Mammary epithelial cell (primary cell): ENCODE measurements at regions not wholly inside any gene's neighbourhood (a gene's known extent, or its start where the extent isn't known, plus 50 kb on each side); places are given as distances from the start of the nearest gene placed in this dataset.

ENCODE experiments used
- EZH2 ChIP-seq: IDR thresholded peaks from 2 replicates; pipeline ENCODE4 v1.6.1; 2012; ENCODE audit warnings: low read length, inconsistent platforms, borderline replicate concordance
- TF ChIP-seq, protein P1 (sequence below), 2 donors: IDR thresholded peaks in 1 of 2; conservative IDR thresholded peaks in 1 of 2; 2 replicates each; pipeline ENCODE4 v1.5.1; 2011 to 2012; ENCODE audit warnings: inconsistent platforms in 2 of 2, low read length in 2 of 2, mild to moderate bottlenecking in 2 of 2, control low read depth in 1 of 2, low read depth in 1 of 2; ENCODE audit not compliant: insufficient read depth in 1 of 2; ENCODE audit errors: extremely low read depth in 1 of 2

DNA sequence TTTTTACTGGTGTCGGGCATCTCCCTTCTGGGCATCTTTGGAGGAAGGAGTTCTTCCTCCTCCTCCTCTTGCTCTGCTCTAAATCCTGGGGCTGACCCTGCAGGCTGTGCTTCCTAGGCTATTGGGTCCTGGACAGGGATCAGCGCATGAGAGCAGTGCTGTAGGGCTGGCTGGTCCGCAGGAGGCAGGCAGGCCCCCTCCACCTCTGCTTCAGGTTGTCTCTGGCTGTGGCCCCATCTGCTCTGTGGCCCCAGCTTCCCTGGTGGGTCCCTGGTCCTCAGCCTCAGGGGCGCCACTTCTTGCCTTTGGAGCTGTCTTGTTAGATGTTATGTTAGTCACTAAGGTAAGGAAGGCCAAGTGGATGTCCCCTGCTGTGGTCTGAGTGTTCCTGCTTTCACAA lies 237.3 kb upstream of the PITRM1 start:
- TF ChIP-seq, protein P1, sequence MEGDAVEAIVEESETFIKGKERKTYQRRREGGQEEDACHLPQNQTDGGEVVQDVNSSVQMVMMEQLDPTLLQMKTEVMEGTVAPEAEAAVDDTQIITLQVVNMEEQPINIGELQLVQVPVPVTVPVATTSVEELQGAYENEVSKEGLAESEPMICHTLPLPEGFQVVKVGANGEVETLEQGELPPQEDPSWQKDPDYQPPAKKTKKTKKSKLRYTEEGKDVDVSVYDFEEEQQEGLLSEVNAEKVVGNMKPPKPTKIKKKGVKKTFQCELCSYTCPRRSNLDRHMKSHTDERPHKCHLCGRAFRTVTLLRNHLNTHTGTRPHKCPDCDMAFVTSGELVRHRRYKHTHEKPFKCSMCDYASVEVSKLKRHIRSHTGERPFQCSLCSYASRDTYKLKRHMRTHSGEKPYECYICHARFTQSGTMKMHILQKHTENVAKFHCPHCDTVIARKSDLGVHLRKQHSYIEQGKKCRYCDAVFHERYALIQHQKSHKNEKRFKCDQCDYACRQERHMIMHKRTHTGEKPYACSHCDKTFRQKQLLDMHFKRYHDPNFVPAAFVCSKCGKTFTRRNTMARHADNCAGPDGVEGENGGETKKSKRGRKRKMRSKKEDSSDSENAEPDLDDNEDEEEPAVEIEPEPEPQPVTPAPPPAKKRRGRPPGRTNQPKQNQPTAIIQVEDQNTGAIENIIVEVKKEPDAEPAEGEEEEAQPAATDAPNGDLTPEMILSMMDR (conservative IDR thresholded peaks at IDR 0.05 in 1 of 2, IDR thresholded peaks at IDR 0.05 in 1 of 2; ENCODE audit: extremely low read depth in 1 of 2, insufficient read depth in 1 of 2, low read depth in 1 of 2, low read length in 2 of 2) = no peak
- no peak for TF ChIP-seq EZH2
